ENCODE measurements at regions not wholly inside any gene's neighbourhood (a gene's known extent, or its start where the extent isn't known, plus 50 kb on each side); places are given as distances from the start of the nearest gene placed in this dataset.

DNA sequence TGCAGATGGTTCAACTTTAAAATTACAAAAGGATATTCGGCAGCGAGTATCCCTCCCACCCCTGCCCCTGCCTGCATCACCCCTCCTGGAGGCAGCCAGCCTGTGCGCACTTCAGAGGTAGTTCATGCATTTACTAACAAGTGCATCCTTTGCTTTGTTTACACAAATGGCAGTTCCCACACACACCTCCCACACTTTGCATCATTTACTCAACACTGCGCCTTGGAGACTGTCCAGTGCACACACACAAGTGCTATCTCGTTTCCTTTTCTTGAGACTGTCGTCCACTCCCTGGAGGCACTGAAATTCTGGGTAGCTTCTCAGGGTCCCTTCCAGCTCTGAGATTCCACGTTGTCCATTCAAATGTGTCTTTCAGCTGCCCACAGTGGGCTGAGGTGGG is 53.1 kb upstream of the VSX1 start:
- DNase-seq (ENCODE audit: low spot score), result no peak
- in situ Hi-C loops (cut with HindIII; ENCODE audit: low sequenced_read_pairs), result no loop called here

DNA sequence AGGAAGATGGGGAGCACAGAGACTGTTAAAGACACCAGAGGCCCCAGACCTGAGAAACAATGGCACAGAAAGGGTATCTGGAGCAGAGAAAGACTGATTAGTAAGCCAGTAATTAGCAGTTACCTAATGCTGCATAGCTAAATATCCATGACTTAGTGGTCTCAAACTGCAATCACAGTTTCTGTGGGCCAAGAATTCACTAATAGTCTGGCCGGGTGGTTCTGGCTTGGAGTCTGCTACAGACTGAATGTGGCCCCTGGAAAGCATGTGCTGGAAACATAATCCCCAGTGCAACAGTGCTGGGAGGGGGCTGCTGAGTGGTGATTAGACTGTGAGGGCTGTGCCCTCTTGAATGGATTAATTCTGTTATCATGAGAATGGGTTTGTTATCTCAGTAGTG is 54.1 kb upstream of the VSX1 start:
- no peak for DNase-seq (ENCODE audit: low spot score)
- in situ Hi-C loops (cut with HindIII; ENCODE audit: low sequenced_read_pairs), result no loop called here

DNA sequence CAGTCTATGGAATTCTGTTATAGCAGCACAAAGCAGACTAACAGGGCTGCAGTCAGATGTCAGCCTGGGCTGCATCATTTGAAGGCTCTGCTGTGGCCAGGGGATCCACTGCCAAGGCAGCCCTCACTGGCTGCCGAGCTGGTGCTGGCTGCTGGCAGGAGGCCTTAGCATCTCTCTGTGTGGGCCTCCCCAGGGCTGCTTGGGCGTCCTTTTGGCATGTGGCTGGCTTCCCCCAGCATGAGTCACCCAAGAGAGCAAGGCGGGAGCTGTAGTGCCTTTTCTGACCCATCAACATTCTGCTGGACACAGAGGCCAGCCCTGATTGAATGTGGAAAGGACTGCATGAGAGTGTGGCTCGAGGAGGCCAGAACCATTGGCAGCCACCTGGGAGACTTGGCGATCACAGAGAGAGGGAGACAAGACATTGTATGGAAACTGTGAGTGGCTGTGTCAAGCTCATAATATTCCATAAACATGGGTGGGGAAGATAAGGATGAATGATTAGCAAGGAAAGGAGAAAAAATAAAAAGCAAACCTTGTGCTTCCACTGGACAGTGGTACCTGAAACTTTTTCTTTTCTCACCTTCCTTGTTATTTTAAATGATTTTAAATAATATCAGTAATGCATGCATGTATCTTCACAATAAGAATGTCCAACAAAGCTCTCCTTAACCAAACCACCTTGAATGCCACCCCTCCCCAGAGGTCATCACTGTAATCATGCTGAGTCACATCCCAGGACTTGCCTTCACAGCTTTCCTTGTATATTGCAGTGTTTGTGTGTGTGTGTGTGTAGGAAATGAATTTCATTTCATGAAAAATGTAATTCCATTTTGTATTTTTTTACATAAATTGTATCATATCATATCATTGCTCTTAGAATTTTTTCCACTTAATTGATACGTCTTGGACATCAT is 55.0 kb upstream of the VSX1 start:
- peak; percentile 74 for DNase-seq (ENCODE audit: low spot score)

DNA sequence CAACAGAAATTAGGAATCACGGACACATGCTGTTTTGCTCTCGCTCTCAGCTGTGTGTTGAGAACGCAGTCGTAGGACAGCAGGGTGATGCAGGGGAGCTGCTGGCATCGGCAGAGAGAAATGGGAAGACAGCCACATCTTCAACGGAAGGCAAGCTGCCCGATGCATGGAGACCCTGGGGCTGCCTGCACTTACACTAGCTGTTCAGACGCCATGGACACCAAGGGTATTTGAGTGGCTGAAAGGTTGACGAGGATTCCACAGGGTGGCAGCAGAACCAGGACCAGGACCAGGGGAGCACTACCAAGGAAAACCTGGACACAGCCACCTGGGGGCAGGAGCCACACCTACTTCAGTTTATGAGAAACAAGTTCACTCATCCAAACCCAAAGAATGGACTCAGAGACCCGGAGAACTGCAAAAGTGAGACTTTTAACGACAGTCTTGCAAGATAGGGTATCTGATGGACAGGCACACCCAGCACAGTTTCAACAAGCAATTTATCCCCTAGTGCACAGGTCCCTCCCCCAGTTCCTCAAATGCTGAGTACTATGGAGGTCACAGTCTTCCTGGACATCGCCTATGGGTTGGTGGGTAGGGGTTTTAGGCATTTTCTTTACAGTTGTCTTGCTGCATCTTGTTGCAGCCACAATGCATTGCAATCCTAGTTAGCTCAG is 56.3 kb upstream of the ENTPD6 start:
- DNase-seq (ENCODE audit: low spot score), result peak; percentile 79
- in situ Hi-C loops (cut with HindIII; ENCODE audit: low sequenced_read_pairs), result no loop called here

More for the DNA sequence above, 55.0 kb upstream of the VSX1 start:
- in situ Hi-C loops (cut with HindIII; ENCODE audit: low sequenced_read_pairs), result no loop called here

DNA sequence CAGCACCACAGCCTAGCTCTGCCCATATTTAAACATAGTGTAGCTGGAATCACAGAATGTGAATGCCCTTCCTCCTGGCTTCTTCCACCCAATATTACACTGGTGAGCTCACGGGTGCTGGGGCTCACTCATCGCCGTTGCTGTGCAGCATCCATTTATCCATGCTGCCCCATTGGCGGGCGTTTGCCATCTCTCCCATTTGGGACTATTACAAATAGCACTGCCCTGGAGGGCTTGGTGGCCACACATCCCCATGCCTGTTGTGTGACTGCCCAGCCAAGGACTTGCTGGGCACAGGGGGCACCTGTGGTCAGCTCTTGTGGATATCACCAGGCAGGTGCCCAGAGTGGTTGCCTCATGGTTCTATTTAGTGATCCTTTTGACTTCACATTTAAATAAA is 54.5 kb upstream of the ENTPD6 start:
- no peak for DNase-seq (ENCODE audit: low spot score)
- in situ Hi-C loops (cut with HindIII; ENCODE audit: low sequenced_read_pairs), result no loop called here

DNA sequence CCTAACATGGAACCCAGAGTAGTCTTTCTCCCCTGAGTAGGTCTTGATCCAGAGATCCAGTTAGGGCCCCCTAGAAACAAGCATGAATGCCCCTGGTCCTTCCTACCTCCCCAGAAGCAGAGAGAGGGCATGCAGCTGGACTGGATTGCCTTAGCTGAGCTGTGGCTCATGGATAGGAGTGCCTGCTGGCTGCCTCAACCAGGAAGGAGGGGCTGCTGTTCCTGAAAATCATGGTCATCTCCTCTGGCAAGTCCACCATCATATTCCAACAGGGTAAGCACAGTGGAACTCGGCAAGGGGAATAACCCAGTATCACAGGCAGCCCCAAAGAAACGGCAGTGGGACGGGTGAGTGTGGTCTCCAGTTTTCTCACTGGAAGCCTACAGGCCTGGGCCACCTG is 53.1 kb upstream of the ENTPD6 start:
- no peak for DNase-seq (ENCODE audit: low spot score)
- in situ Hi-C loops (cut with HindIII; ENCODE audit: low sequenced_read_pairs), result no loop called here

DNA sequence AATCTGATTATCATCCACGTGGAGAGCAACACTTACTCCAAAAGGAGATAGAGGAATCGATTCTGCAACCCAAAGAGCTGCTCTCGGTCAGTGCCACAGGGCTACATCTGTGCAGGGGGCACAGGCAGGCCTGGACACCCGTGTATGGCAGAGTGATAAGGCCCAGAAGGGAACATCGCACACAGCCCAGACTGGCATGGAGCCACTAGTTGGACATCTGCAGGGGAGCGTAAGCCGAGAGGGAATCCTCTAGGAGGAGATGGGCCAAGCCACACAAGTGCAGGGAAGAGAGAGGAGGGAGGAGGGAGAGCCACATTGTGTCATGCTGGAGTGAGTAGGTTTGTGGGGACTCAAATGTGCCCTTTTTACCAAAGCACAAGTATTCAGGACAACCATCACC is 50.4 kb upstream of the ENTPD6 start:
- DNase-seq (ENCODE audit: low spot score), result peak; percentile 67
- in situ Hi-C loops (cut with HindIII; ENCODE audit: low sequenced_read_pairs), result no loop called here
